CD4-positive, alpha-beta T cell (primary cell): ENCODE measurements at regions not wholly inside any gene's neighbourhood (a gene's known extent, or its start where the extent isn't known, plus 50 kb on each side); places are given as distances from the start of the nearest gene placed in this dataset.

Source experiments
- ATAC-seq: fragments of 200-7000 bp; cut with Tn5 transposase; one replicate; pipeline ENCODE4 v1.10.0; 2022; ENCODE audit warnings: mild to moderate bottlenecking; ENCODE audit not compliant: poor library complexity
- CTCF ChIA-PET: fragments of 350-600 bp; sonication (Branson Sonifier 250); formaldehyde crosslinking; loops from one replicate; lab custom pipeline; 2021; ENCODE audit warnings: antibody characterized with exemption, inconsistent platforms; lab: Charles Lee
- POLR2A ChIA-PET: fragments of 350-600 bp; sonication (Branson Sonifier 250); formaldehyde crosslinking; loops from one replicate; lab custom pipeline; 2021; ENCODE audit warnings: antibody characterized with exemption, inconsistent platforms; lab: Charles Lee
- DNase-seq, 14 experiments: peaks; one replicate each; pipeline ENCODE4 v3.0.0-alpha.2; 2013 to 2020; ENCODE audit warnings: mixed read lengths in 2 of 14
- H3K27ac ChIP-seq, 2 donors: one replicate each; pipeline versions ENCODE4 v1.5.1 to v1.7.0; 2013; ENCODE audit warnings: low read length in 2 of 2, low read depth in 1 of 2, mild to moderate bottlenecking in 1 of 2
- H3K27me3 ChIP-seq, 2 experiments: 1 replicate in 1 of 2; 2 replicates in 1 of 2; pipeline versions ENCODE4 v1.6.1 to v1.7.0; 2013; ENCODE audit warnings: low read length in 2 of 2, control low read depth in 1 of 2, mild to moderate bottlenecking in 1 of 2, moderate library complexity in 1 of 2; ENCODE audit not compliant: insufficient read depth in 2 of 2, control insufficient read depth in 1 of 2
- H3K36me3 ChIP-seq: one replicate; pipeline ENCODE4 v1.6.1; 2013; ENCODE audit warnings: low read length, control low read depth; ENCODE audit not compliant: insufficient read depth
- H3K4me1 ChIP-seq: one replicate; pipeline ENCODE4 v1.6.1; 2013; ENCODE audit warnings: low read length, control low read depth; ENCODE audit not compliant: insufficient read depth
- H3K4me3 ChIP-seq: one replicate; pipeline ENCODE4 v1.5.1; 2013; ENCODE audit warnings: mild to moderate bottlenecking, low read length, moderate library complexity
- H3K9me3 ChIP-seq, 2 experiments: 1 replicate in 1 of 2; 2 replicates in 1 of 2; pipeline versions ENCODE4 v1.6.1 to v1.7.0; 2013; ENCODE audit warnings: low read length in 2 of 2, mild to moderate bottlenecking in 2 of 2, control low read depth in 1 of 2, moderate library complexity in 1 of 2; ENCODE audit not compliant: control insufficient read depth in 1 of 2, insufficient read depth in 1 of 2
- H3K27ac Mint-ChIP-seq: one replicate; pipeline ENCODE4 v1.8.0; 2020; ENCODE audit warnings: mixed read lengths
- H3K27me3 Mint-ChIP-seq: one replicate; pipeline ENCODE4 v1.8.0; 2021; ENCODE audit warnings: mixed read lengths
- H3K36me3 Mint-ChIP-seq: one replicate; pipeline ENCODE4 v1.8.0; 2021; ENCODE audit warnings: low read depth, mixed read lengths
- H3K4me1 Mint-ChIP-seq: one replicate; pipeline ENCODE4 v1.8.0; 2021; ENCODE audit warnings: low read depth, mixed read lengths
- H3K4me3 Mint-ChIP-seq: one replicate; pipeline ENCODE4 v1.8.0; 2020; ENCODE audit warnings: mild to moderate bottlenecking, mixed read lengths
- H3K9me3 Mint-ChIP-seq: one replicate; pipeline ENCODE4 v1.8.0; 2020; ENCODE audit warnings: mixed read lengths
- intact Hi-C, 2 experiments: fragments of 100-400 bp; cut with DNase I in 1 of 2; cut with micrococcal nuclease in 1 of 2; formaldehyde crosslinking; loops; one replicate each; pipeline versions ENCODE4 v1.15.1 to v1.9.0; 2023 to 2025; cut with DNase I, micrococcal nuclease
- TF ChIP-seq, protein P1 (sequence below): fragments of 200-600 bp; IDR thresholded peaks from one replicate; pipeline ENCODE4 v1.8.0; 2022; ENCODE audit warnings: antibody characterized with exemption, mild to moderate bottlenecking

DNA sequence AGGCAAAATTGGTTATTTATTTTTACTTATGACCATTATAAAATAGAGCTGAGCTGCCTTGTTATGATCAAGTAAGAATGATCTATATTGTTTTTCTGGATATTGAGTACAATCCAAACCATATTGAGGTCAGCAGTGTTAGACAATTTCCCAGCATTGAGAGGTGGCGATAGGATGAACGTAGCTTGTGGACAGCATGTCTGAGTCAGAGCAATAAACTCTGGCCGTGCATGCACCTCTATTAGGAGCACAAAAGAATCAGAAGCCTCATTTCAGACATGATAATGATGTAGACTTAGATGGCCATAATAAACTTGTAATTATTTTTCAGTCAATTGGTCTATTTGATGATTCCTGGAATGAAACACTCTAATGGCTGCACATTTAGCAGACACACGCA, 491.6 kb downstream of the RIT2 start:
- H3K36me3 Mint-ChIP-seq = no peaks in the 10 kb centered on the region
- peaks cover 8% of the 10 kb centered on the region for H3K9me3 Mint-ChIP-seq
- TF ChIP-seq, protein P1, sequence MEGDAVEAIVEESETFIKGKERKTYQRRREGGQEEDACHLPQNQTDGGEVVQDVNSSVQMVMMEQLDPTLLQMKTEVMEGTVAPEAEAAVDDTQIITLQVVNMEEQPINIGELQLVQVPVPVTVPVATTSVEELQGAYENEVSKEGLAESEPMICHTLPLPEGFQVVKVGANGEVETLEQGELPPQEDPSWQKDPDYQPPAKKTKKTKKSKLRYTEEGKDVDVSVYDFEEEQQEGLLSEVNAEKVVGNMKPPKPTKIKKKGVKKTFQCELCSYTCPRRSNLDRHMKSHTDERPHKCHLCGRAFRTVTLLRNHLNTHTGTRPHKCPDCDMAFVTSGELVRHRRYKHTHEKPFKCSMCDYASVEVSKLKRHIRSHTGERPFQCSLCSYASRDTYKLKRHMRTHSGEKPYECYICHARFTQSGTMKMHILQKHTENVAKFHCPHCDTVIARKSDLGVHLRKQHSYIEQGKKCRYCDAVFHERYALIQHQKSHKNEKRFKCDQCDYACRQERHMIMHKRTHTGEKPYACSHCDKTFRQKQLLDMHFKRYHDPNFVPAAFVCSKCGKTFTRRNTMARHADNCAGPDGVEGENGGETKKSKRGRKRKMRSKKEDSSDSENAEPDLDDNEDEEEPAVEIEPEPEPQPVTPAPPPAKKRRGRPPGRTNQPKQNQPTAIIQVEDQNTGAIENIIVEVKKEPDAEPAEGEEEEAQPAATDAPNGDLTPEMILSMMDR = no peak
- ChIA-PET POLR2A (no interaction called here), CTCF (no interaction called here)
- no peaks in the 10 kb centered on the region for H3K27me3 Mint-ChIP-seq
- H3K4me1 Mint-ChIP-seq = no peaks in the 10 kb centered on the region
- H3K4me1 ChIP-seq = no peaks in the 10 kb centered on the region
- no peak overlapping the region for H3K27ac Mint-ChIP-seq
- ATAC-seq (no peak), DNase-seq (no peak)
- intact Hi-C loops = no loop called here
- H3K27ac ChIP-seq = no peak overlapping the region
- H3K27me3 ChIP-seq = no peaks in the 10 kb centered on the region
- H3K9me3 ChIP-seq = peaks cover 0 to 10% of the 10 kb centered on the region in 2 experiments
- H3K36me3 ChIP-seq = no peaks in the 10 kb centered on the region
- H3K4me3 ChIP-seq = no peak overlapping the region
- no peak overlapping the region for H3K4me3 Mint-ChIP-seq

- intact Hi-C loops = no loop called here
- H3K27ac ChIP-seq = no peak overlapping the region
- H3K27me3 ChIP-seq = no peaks in the 10 kb centered on the region
- H3K4me1 Mint-ChIP-seq = no peaks in the 10 kb centered on the region
- ATAC-seq = no peak
- no peaks in the 10 kb centered on the region for H3K36me3 Mint-ChIP-seq
- no peak for DNase-seq
- H3K4me3 ChIP-seq = no peak overlapping the region
- ChIA-PET CTCF (no interaction called here), POLR2A (no interaction called here)
- H3K27me3 Mint-ChIP-seq = no peaks in the 10 kb centered on the region
- no peak overlapping the region for H3K4me3 Mint-ChIP-seq
- no peaks in the 10 kb centered on the region for H3K36me3 ChIP-seq
- no peak overlapping the region for H3K27ac Mint-ChIP-seq
- peaks cover 3% of the 10 kb centered on the region for H3K9me3 Mint-ChIP-seq
- no peaks in the 10 kb centered on the region for H3K4me1 ChIP-seq
- H3K9me3 ChIP-seq = peaks cover 0 to 7% of the 10 kb centered on the region in 2 experiments
- TF ChIP-seq, protein P1 = no peak
Observed at GRCh38 chr18:42632801-42633200, 482.7 kb downstream of the RIT2 start.

- DNase-seq (no peak), ATAC-seq (no peak)
- Histone ChIP-seq H3K4me3 (no peak overlapping the region), H3K36me3 (no peaks in the 10 kb centered on the region), H3K27ac (no peak overlapping the region), H3K9me3 (no peaks in the 10 kb centered on the region), H3K27me3 (no peaks in the 10 kb centered on the region), H3K4me1 (no peaks in the 10 kb centered on the region)
- Mint-ChIP-seq H3K27me3 (no peaks in the 10 kb centered on the region), H3K4me3 (no peak overlapping the region), H3K4me1 (no peaks in the 10 kb centered on the region), H3K9me3 (peaks cover 6% of the 10 kb centered on the region), H3K36me3 (no peaks in the 10 kb centered on the region), H3K27ac (no peak overlapping the region)
- ChIA-PET POLR2A (no interaction called here), CTCF (interaction anchor here (0.6 kb wide), 1 partner anchor 212 kb away, joined by 4 read pairs; no protein-coding TSS in a partner anchor)
- intact Hi-C loops = no loop called here
- TF ChIP-seq, protein P1 = no peak
Observed at GRCh38 chr18:42635378-42636048, 480.0 kb downstream of the RIT2 start.
